ENCODE measurements at regions not wholly inside any gene's neighbourhood (a gene's known extent, or its start where the extent isn't known, plus 50 kb on each side); places are given as distances from the start of the nearest gene placed in this dataset.

GRCh38 chr5:10169359-10169758 lies 80.3 kb downstream of the ATPSCKMT start:
- TF ChIP-seq CTCF (IDR thresholded peaks at IDR 0.05) (no peak), POLR2AphosphoS5 (IDR thresholded peaks at IDR 0.05; ENCODE audit: insufficient read depth in 1 of 2, low read depth in 1 of 2) (no peak), POLR2A (IDR thresholded peaks at IDR 0.05) (no peak)
